GM19351 (cell line): ENCODE measurements at regions not wholly inside any gene's neighbourhood (a gene's known extent, or its start where the extent isn't known, plus 50 kb on each side); places are given as distances from the start of the nearest gene placed in this dataset.

Experiments used
- ATAC-seq: cut with Tn5 transposase; IDR thresholded peaks from one replicate; pipeline ENCODE4 v1.9.1; 2021; ENCODE audit warnings: mild to moderate bottlenecking, moderate library complexity; ENCODE audit not compliant: unreplicated experiment

GRCh38 chr17:5861246-5861645 lies 208.9 kb upstream of the WSCD1 start:
- ATAC-seq = no peak

GRCh38 chr17:5861854-5862253 lies 208.3 kb upstream of the WSCD1 start:
- ATAC-seq = no peak

- ATAC-seq = no peak
Observed at GRCh38 chr17:5862395-5862794, 207.8 kb upstream of the WSCD1 start.

GRCh38 chr17:5864741-5865657 lies 205.2 kb upstream of the WSCD1 start:
- ATAC-seq = no peak

GRCh38 chr17:5866978-5867377 lies 203.2 kb upstream of the WSCD1 start:
- no peak for ATAC-seq

GRCh38 chr17:5869041-5869745 lies 201.0 kb upstream of the WSCD1 start:
- ATAC-seq = no peak

GRCh38 chr17:5870231-5870953 lies 199.8 kb upstream of the WSCD1 start:
- ATAC-seq = no peak

- ATAC-seq = no peak
Observed at GRCh38 chr17:5871666-5872065, 198.5 kb upstream of the WSCD1 start.

- ATAC-seq = no peak
Observed at GRCh38 chr17:5872831-5873230, 197.3 kb upstream of the WSCD1 start.

GRCh38 chr17:5873781-5874180 lies 196.4 kb upstream of the WSCD1 start:
- no peak for ATAC-seq

- ATAC-seq = no peak
Observed at GRCh38 chr17:5874486-5874885, 195.7 kb upstream of the WSCD1 start.

- ATAC-seq = no peak
Observed at GRCh38 chr17:5877366-5877765, 192.8 kb upstream of the WSCD1 start.

GRCh38 chr17:5877948-5878347 lies 192.2 kb upstream of the WSCD1 start:
- no peak for ATAC-seq

- ATAC-seq = no peak
Observed at GRCh38 chr17:5881849-5882248, 188.3 kb upstream of the WSCD1 start.

GRCh38 chr17:5883775-5884665 lies 186.2 kb upstream of the WSCD1 start:
- ATAC-seq = no peak

- ATAC-seq = no peak
Observed at GRCh38 chr17:5885336-5885735, 184.8 kb upstream of the WSCD1 start.

- no peak for ATAC-seq
Observed at GRCh38 chr17:5888811-5889210, 181.4 kb upstream of the WSCD1 start.

GRCh38 chr17:5892921-5893675 lies 177.1 kb upstream of the WSCD1 start:
- ATAC-seq = no peak

GRCh38 chr17:5893741-5894140 lies 176.4 kb upstream of the WSCD1 start:
- no peak for ATAC-seq

- no peak for ATAC-seq
Observed at GRCh38 chr17:5895276-5895675, 174.9 kb upstream of the WSCD1 start.
